HEK293 (cell line): ENCODE measurements at regions not wholly inside any gene's neighbourhood (a gene's known extent, or its start where the extent isn't known, plus 50 kb on each side); places are given as distances from the start of the nearest gene placed in this dataset.

Experiments
- GFI1B ChIP-seq: fragments of 450-650 bp; formaldehyde crosslinking; IDR thresholded peaks from 2 replicates; pipeline ENCODE4 v1.5.1; 2016; ENCODE audit warnings: missing biosample characterization, missing genetic modification characterization
- GLI4 ChIP-seq: fragments of 450-650 bp; formaldehyde crosslinking; IDR thresholded peaks from 2 replicates; pipeline ENCODE4 v1.5.1; 2016; ENCODE audit warnings: missing biosample characterization, missing genetic modification characterization
- GLIS1 ChIP-seq: fragments of 450-650 bp; formaldehyde crosslinking; IDR thresholded peaks from 2 replicates; pipeline ENCODE4 v1.5.1; 2016; ENCODE audit warnings: missing biosample characterization, missing genetic modification characterization
- HOXC10 ChIP-seq: sonication (generic); formaldehyde crosslinking; IDR thresholded peaks from 2 replicates; pipeline ENCODE4 v1.8.1; 2023; ENCODE audit warnings: mild to moderate bottlenecking, missing genetic modification reagents
- OSR2 ChIP-seq: fragments of 450-650 bp; formaldehyde crosslinking; IDR thresholded peaks from 2 replicates; pipeline ENCODE4 v1.5.1; 2016; ENCODE audit warnings: missing biosample characterization, missing genetic modification characterization
- OVOL3 ChIP-seq: fragments of 450-650 bp; formaldehyde crosslinking; IDR thresholded peaks from 2 replicates; pipeline ENCODE4 v1.5.1; 2016; ENCODE audit warnings: missing biosample characterization, missing genetic modification characterization
- WT1 ChIP-seq: fragments of 450-650 bp; formaldehyde crosslinking; IDR thresholded peaks from 2 replicates; pipeline ENCODE4 v1.5.1; 2016; ENCODE audit warnings: missing biosample characterization, missing genetic modification characterization
- ZNF335 ChIP-seq: fragments of 450-650 bp; formaldehyde crosslinking; conservative IDR thresholded peaks from 2 replicates; pipeline ENCODE4 v1.5.1; 2016; ENCODE audit warnings: missing biosample characterization, missing genetic modification characterization
- ZNF354C ChIP-seq: fragments of 450-650 bp; formaldehyde crosslinking; IDR thresholded peaks from 2 replicates; pipeline ENCODE4 v1.5.1; 2016; ENCODE audit warnings: missing biosample characterization, missing genetic modification characterization, low read depth, borderline replicate concordance
- ZNF37A ChIP-seq: fragments of 450-650 bp; IDR thresholded peaks from 2 replicates; pipeline ENCODE4 v1.5.1; 2018; ENCODE audit warnings: missing biosample characterization, missing genetic modification characterization
- ZNF549 ChIP-seq: fragments of 450-650 bp; IDR thresholded peaks from 2 replicates; pipeline ENCODE4 v1.5.1; 2018; ENCODE audit warnings: missing biosample characterization, missing genetic modification characterization, mild to moderate bottlenecking, inconsistent platforms, moderate library complexity
- ZNF624 ChIP-seq: fragments of 450-650 bp; formaldehyde crosslinking; IDR thresholded peaks from 2 replicates; pipeline ENCODE4 v1.5.1; 2017; ENCODE audit warnings: missing biosample characterization, missing genetic modification characterization
- ZXDB ChIP-seq: fragments of 450-650 bp; formaldehyde crosslinking; IDR thresholded peaks from 2 replicates; pipeline ENCODE4 v1.5.1; 2016; ENCODE audit warnings: missing biosample characterization, missing genetic modification characterization
- TF ChIP-seq, protein P1 (sequence below): fragments of 450-650 bp; formaldehyde crosslinking; IDR thresholded peaks from 2 replicates; pipeline ENCODE4 v1.5.1; 2016; ENCODE audit warnings: missing biosample characterization, missing genetic modification characterization, borderline replicate concordance
- TF ChIP-seq, protein P2 (sequence below): fragments of 450-650 bp; formaldehyde crosslinking; IDR thresholded peaks from 2 replicates; pipeline ENCODE4 v1.5.1; 2017; ENCODE audit warnings: missing biosample characterization, missing genetic modification characterization
- TF ChIP-seq, protein P3 (sequence below): fragments of 450-650 bp; formaldehyde crosslinking; IDR thresholded peaks from 2 replicates; pipeline ENCODE4 v1.5.1; 2016; ENCODE audit warnings: missing biosample characterization, missing genetic modification characterization
- TF ChIP-seq, protein P4 (sequence below): fragments of 450-650 bp; formaldehyde crosslinking; IDR thresholded peaks from 2 replicates; pipeline ENCODE4 v1.5.1; 2017; ENCODE audit warnings: missing biosample characterization, missing genetic modification characterization
- TF ChIP-seq, protein P5 (sequence below): fragments of 450-650 bp; formaldehyde crosslinking; IDR thresholded peaks from 2 replicates; pipeline ENCODE4 v1.5.1; 2016; ENCODE audit warnings: missing biosample characterization, missing genetic modification characterization, borderline replicate concordance

DNA sequence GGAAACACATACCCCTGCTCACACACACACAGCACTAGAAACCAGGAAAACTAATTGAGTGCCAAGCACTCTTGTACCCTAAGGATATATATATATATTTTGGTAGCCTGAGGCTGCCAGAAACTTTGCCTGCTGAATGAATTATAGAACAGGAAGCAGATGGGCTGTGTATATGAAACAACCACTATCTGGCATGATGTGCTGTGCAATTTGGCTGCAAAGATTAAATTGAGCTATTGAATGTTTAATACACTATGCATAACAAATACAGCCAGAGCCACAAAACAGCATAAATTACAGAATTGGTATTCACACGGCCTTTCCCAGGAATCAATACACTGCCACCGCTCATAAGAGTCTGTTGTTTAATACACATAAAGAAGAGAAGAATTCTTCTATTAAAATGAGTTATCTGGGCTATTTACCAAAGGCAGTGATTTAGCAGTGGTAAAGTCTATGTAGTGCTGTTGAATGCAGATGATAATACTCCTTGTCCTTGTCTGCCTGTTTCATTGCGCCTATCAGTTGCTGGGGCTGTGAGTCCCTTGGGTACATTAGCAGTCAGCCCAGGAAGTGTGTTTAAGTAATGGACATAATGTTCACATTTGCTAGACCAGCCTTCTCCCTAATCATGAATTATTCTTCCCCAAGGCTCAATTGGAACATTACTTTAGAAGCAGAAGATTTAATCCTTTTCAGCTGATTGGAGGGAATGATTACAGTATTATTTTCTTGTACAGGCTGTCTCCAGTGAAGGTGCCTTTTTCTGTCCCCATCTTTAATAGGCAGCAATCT, 294.3 kb downstream of the TLE1 start (continued):
- TF ChIP-seq, protein P1, sequence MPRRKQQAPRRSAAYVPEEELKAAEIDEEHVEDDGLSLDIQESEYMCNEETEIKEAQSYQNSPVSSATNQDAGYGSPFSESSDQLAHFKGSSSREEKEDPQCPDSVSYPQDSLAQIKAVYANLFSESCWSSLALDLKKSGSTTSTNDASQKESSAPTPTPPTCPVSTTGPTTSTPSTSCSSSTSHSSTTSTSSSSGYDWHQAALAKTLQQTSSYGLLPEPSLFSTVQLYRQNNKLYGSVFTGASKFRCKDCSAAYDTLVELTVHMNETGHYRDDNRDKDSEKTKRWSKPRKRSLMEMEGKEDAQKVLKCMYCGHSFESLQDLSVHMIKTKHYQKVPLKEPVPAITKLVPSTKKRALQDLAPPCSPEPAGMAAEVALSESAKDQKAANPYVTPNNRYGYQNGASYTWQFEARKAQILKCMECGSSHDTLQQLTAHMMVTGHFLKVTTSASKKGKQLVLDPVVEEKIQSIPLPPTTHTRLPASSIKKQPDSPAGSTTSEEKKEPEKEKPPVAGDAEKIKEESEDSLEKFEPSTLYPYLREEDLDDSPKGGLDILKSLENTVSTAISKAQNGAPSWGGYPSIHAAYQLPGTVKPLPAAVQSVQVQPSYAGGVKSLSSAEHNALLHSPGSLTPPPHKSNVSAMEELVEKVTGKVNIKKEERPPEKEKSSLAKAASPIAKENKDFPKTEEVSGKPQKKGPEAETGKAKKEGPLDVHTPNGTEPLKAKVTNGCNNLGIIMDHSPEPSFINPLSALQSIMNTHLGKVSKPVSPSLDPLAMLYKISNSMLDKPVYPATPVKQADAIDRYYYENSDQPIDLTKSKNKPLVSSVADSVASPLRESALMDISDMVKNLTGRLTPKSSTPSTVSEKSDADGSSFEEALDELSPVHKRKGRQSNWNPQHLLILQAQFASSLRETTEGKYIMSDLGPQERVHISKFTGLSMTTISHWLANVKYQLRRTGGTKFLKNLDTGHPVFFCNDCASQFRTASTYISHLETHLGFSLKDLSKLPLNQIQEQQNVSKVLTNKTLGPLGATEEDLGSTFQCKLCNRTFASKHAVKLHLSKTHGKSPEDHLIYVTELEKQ (tag by site-specific recombination) = peak; percentile 44; the same call in 1 of the 2 replicates
- TF ChIP-seq GLI4 (tag by site-specific recombination) = no peak
- no peak for TF ChIP-seq ZNF354C (tag by site-specific recombination)
- TF ChIP-seq, protein P2, sequence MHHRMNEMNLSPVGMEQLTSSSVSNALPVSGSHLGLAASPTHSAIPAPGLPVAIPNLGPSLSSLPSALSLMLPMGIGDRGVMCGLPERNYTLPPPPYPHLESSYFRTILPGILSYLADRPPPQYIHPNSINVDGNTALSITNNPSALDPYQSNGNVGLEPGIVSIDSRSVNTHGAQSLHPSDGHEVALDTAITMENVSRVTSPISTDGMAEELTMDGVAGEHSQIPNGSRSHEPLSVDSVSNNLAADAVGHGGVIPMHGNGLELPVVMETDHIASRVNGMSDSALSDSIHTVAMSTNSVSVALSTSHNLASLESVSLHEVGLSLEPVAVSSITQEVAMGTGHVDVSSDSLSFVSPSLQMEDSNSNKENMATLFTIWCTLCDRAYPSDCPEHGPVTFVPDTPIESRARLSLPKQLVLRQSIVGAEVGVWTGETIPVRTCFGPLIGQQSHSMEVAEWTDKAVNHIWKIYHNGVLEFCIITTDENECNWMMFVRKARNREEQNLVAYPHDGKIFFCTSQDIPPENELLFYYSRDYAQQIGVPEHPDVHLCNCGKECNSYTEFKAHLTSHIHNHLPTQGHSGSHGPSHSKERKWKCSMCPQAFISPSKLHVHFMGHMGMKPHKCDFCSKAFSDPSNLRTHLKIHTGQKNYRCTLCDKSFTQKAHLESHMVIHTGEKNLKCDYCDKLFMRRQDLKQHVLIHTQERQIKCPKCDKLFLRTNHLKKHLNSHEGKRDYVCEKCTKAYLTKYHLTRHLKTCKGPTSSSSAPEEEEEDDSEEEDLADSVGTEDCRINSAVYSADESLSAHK (tag by site-specific recombination) = peak; percentile 65; the same call in 1 of the 2 replicates
- TF ChIP-seq GLIS1 (tag by site-specific recombination) = peak; percentile 21; the same call in 1 of the 2 replicates
- no peak for TF ChIP-seq ZNF37A (tag by site-specific recombination)
- TF ChIP-seq WT1 (tag by site-specific recombination) = peak; percentile 93
- TF ChIP-seq OSR2 (tag by site-specific recombination) = peak; percentile 70; the same call in 1 of the 2 replicates
- peak; percentile 44; the same call in 1 of the 2 replicates for TF ChIP-seq GFI1B (tag by site-specific recombination)
- TF ChIP-seq ZNF335 (tag by site-specific recombination) = peak; percentile 37; the same call in 1 of the 2 replicates
- TF ChIP-seq, protein P3, sequence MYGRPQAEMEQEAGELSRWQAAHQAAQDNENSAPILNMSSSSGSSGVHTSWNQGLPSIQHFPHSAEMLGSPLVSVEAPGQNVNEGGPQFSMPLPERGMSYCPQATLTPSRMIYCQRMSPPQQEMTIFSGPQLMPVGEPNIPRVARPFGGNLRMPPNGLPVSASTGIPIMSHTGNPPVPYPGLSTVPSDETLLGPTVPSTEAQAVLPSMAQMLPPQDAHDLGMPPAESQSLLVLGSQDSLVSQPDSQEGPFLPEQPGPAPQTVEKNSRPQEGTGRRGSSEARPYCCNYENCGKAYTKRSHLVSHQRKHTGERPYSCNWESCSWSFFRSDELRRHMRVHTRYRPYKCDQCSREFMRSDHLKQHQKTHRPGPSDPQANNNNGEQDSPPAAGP = 0 out of 2 replicates have a peak, but pooled peaks have one; percentile 45
- TF ChIP-seq HOXC10 (CRISPR knock-in tag) = no peak
- no peak for TF ChIP-seq ZNF624 (tag by site-specific recombination)
- TF ChIP-seq ZNF549 (tag by site-specific recombination) = no peak
- peak; percentile 48; the same call in 1 of the 2 replicates for TF ChIP-seq OVOL3 (tag by site-specific recombination)
- TF ChIP-seq, protein P4, sequence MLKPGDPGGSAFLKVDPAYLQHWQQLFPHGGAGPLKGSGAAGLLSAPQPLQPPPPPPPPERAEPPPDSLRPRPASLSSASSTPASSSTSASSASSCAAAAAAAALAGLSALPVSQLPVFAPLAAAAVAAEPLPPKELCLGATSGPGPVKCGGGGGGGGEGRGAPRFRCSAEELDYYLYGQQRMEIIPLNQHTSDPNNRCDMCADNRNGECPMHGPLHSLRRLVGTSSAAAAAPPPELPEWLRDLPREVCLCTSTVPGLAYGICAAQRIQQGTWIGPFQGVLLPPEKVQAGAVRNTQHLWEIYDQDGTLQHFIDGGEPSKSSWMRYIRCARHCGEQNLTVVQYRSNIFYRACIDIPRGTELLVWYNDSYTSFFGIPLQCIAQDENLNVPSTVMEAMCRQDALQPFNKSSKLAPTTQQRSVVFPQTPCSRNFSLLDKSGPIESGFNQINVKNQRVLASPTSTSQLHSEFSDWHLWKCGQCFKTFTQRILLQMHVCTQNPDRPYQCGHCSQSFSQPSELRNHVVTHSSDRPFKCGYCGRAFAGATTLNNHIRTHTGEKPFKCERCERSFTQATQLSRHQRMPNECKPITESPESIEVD (tag by site-specific recombination) = peak; percentile 74
- peak; percentile 66; the same call in 1 of the 2 replicates for TF ChIP-seq ZXDB (tag by site-specific recombination)
- TF ChIP-seq, protein P5, sequence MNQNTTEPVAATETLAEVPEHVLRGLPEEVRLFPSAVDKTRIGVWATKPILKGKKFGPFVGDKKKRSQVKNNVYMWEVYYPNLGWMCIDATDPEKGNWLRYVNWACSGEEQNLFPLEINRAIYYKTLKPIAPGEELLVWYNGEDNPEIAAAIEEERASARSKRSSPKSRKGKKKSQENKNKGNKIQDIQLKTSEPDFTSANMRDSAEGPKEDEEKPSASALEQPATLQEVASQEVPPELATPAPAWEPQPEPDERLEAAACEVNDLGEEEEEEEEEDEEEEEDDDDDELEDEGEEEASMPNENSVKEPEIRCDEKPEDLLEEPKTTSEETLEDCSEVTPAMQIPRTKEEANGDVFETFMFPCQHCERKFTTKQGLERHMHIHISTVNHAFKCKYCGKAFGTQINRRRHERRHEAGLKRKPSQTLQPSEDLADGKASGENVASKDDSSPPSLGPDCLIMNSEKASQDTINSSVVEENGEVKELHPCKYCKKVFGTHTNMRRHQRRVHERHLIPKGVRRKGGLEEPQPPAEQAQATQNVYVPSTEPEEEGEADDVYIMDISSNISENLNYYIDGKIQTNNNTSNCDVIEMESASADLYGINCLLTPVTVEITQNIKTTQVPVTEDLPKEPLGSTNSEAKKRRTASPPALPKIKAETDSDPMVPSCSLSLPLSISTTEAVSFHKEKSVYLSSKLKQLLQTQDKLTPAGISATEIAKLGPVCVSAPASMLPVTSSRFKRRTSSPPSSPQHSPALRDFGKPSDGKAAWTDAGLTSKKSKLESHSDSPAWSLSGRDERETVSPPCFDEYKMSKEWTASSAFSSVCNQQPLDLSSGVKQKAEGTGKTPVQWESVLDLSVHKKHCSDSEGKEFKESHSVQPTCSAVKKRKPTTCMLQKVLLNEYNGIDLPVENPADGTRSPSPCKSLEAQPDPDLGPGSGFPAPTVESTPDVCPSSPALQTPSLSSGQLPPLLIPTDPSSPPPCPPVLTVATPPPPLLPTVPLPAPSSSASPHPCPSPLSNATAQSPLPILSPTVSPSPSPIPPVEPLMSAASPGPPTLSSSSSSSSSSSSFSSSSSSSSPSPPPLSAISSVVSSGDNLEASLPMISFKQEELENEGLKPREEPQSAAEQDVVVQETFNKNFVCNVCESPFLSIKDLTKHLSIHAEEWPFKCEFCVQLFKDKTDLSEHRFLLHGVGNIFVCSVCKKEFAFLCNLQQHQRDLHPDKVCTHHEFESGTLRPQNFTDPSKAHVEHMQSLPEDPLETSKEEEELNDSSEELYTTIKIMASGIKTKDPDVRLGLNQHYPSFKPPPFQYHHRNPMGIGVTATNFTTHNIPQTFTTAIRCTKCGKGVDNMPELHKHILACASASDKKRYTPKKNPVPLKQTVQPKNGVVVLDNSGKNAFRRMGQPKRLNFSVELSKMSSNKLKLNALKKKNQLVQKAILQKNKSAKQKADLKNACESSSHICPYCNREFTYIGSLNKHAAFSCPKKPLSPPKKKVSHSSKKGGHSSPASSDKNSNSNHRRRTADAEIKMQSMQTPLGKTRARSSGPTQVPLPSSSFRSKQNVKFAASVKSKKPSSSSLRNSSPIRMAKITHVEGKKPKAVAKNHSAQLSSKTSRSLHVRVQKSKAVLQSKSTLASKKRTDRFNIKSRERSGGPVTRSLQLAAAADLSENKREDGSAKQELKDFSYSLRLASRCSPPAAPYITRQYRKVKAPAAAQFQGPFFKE = no peak
